HUES6 (cell line): ENCODE measurements at regions not wholly inside any gene's neighbourhood (a gene's known extent, or its start where the extent isn't known, plus 50 kb on each side); places are given as distances from the start of the nearest gene placed in this dataset.
"Not testable (repeated sequence)": the region's sequence is repeated elsewhere in the genome, so short reads cannot be mapped to it uniquely, and the experiment has no call there.

Source experiments
- H3K27ac ChIP-seq: 2 replicates; pipeline ENCODE4 v1.7.0; 2013; ENCODE audit warnings: low read depth, mild to moderate bottlenecking, low read length, inconsistent platforms
- H3K27me3 ChIP-seq: 2 replicates; pipeline ENCODE4 v1.6.1; 2013; ENCODE audit warnings: low read length; ENCODE audit not compliant: control insufficient read depth, insufficient read depth
- H3K36me3 ChIP-seq: 2 replicates; pipeline ENCODE4 v1.6.1; 2013; ENCODE audit warnings: low read length; ENCODE audit not compliant: control insufficient read depth, insufficient read depth
- H3K4me1 ChIP-seq: 2 replicates; pipeline ENCODE4 v1.6.1; 2013; ENCODE audit warnings: low read length; ENCODE audit not compliant: control insufficient read depth, insufficient read depth
- H3K4me3 ChIP-seq: 2 replicates; pipeline ENCODE4 v1.5.1; 2013; ENCODE audit warnings: low read depth, low read length
- H3K9ac ChIP-seq: one replicate; pipeline ENCODE4 v1.6.1; 2013; ENCODE audit warnings: mild to moderate bottlenecking, low read length
- H3K9me3 ChIP-seq: 2 replicates; pipeline ENCODE4 v1.6.1; 2013; ENCODE audit warnings: low read depth, low read length; ENCODE audit not compliant: control insufficient read depth, insufficient read depth

- H3K36me3 ChIP-seq, result no peaks in the 10 kb centered on the region
- no peak overlapping the region for H3K9ac ChIP-seq
- no peak overlapping the region for H3K27ac ChIP-seq
- H3K4me3 ChIP-seq, result no peak overlapping the region
- no peaks in the 10 kb centered on the region for H3K9me3 ChIP-seq
- H3K4me1 ChIP-seq, result no peaks in the 10 kb centered on the region
- no peaks in the 10 kb centered on the region for H3K27me3 ChIP-seq
These were observed 1525.6 kb downstream of the REEP3 start for GRCh38 chr10:65046831-65047230.

- H3K4me1 ChIP-seq, H3K4me3 ChIP-seq, H3K27me3 ChIP-seq, H3K36me3 ChIP-seq, H3K27ac ChIP-seq, H3K9me3 ChIP-seq, H3K9ac ChIP-seq: not testable (repeated sequence)
These were observed 1530.9 kb downstream of the REEP3 start for GRCh38 chr10:65052111-65052510.

- H3K9me3 ChIP-seq, H3K9ac ChIP-seq, H3K27me3 ChIP-seq, H3K36me3 ChIP-seq, H3K27ac ChIP-seq, H3K4me1 ChIP-seq, H3K4me3 ChIP-seq: not testable (repeated sequence)
These were observed 1532.2 kb downstream of the REEP3 start for GRCh38 chr10:65053397-65053796.

DNA sequence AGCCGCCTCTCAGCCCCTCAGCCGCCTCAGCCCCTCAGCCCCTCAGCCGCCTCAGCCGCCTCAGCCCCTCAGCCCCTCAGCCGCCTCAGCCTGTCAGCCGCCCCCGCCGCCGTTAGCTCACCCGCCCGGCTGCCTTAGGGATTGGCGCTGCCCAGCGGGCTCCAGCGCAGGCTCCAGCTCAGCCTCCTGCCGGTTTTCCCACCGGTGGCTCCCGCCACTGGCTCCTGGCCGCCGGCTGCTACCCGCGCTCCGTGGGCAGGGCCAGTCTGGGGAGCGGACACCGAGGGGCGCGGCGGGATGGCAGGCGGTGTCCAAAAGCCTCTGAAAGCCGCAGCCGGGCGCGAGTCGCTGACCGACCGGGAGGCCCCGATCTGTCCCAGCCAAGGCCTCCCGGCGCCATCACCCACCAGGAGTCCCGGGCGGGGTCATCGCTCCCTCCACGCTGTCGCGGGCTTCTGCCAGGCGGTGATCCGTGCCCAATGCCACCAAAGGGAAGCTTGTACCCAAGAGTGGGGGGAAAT, 1532.7 kb downstream of the REEP3 start:
- not testable (repeated sequence) for H3K27ac ChIP-seq, H3K4me3 ChIP-seq, H3K4me1 ChIP-seq, H3K9ac ChIP-seq, H3K36me3 ChIP-seq, H3K27me3 ChIP-seq, H3K9me3 ChIP-seq

- not testable (repeated sequence) for H3K27ac ChIP-seq, H3K9me3 ChIP-seq, H3K9ac ChIP-seq, H3K36me3 ChIP-seq, H3K4me1 ChIP-seq, H3K27me3 ChIP-seq, H3K4me3 ChIP-seq
These were observed 1533.5 kb downstream of the REEP3 start for GRCh38 chr10:65054701-65055100.

DNA sequence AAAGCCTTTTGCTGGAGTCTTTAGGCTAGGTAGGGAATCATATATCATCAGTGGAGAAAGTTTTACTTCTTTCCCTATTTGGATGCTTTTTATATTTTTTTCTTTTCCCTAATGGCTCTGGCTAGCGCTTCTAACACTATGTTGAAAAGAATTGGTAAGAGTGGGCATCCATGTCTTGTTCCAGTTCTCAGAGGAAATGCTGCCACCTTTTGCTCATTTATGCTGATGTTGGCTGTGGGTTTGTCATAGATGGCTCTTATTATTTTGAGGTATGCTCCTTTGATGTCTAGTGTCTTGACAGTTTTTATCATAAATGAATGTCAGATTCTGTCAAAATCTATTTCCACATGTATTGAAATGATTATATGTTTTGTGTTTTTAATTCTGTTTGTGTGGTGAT, 1544.1 kb downstream of the REEP3 start:
- no peak overlapping the region for H3K27ac ChIP-seq
- H3K9me3 ChIP-seq, result no peaks in the 10 kb centered on the region
- no peaks in the 10 kb centered on the region for H3K36me3 ChIP-seq
- no peak overlapping the region for H3K9ac ChIP-seq
- no peak overlapping the region for H3K4me3 ChIP-seq
- no peaks in the 10 kb centered on the region for H3K4me1 ChIP-seq
- H3K27me3 ChIP-seq, result no peaks in the 10 kb centered on the region

GRCh38 chr10:65083222-65083621, 1562.0 kb downstream of the REEP3 start:
- Histone ChIP-seq H3K4me1 (no peaks in the 10 kb centered on the region), H3K27ac (no peak overlapping the region), H3K4me3 (no peak overlapping the region), H3K36me3 (no peaks in the 10 kb centered on the region), H3K27me3 (no peaks in the 10 kb centered on the region), H3K9ac (no peak overlapping the region), H3K9me3 (peaks cover 25% of the 10 kb centered on the region)

DNA sequence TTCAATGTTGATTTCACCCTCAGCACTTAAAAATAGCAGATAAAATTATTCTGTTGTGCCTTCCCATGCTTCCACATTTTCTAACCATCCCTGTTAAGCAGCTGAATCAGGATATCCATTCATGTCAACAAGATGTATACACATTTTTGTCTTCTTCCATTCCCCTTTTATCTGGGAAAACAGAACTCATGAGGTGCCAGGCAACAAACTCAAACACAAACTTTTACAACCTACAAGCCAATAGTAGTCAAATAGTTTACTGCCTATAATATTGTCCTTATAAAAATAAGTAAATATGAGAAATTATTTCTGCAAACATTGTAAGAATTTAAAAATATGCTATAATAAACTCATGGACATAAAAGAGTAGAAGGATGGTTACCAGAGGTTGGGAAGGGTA, 1569.8 kb downstream of the REEP3 start:
- no peaks in the 10 kb centered on the region for H3K4me1 ChIP-seq
- no peak overlapping the region for H3K9ac ChIP-seq
- H3K4me3 ChIP-seq, result no peak overlapping the region
- no peaks in the 10 kb centered on the region for H3K27me3 ChIP-seq
- H3K9me3 ChIP-seq, result no peaks in the 10 kb centered on the region
- no peak overlapping the region for H3K27ac ChIP-seq
- H3K36me3 ChIP-seq, result no peaks in the 10 kb centered on the region

GRCh38 chr10:65100146-65100545, 1578.9 kb downstream of the REEP3 start:
- H3K9me3 ChIP-seq, result peaks cover 14% of the 10 kb centered on the region; the same call in 1 of the 2 replicates
- no peaks in the 10 kb centered on the region for H3K27me3 ChIP-seq
- no peak overlapping the region for H3K4me3 ChIP-seq

DNA sequence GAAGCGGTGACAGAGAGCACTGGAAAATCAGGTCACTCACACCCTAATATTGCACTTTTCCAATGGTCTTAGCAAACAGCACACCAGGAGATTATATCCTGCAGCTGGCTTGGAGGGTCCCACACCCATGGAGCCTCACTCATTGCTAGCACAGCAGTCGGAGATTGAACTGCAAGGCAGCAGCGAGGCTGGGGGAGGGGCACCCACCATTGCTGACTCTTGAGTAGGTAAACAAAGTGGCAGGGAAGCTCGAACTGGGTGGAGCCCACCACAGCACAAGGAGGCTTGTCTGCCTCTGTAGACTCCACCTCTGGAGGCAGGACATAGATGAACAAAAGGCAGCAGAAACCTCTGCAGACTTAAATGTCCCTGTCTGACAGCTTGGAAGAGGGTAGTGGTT, 1579.7 kb downstream of the REEP3 start:
- not testable (repeated sequence) for H3K4me1 ChIP-seq, H3K4me3 ChIP-seq, H3K27me3 ChIP-seq, H3K36me3 ChIP-seq, H3K9ac ChIP-seq, H3K27ac ChIP-seq
- H3K9me3 ChIP-seq, result peaks cover 15% of the 10 kb centered on the region; the same call in 1 of the 2 replicates

More at GRCh38 chr10:65100146-65100545, 1578.9 kb downstream of the REEP3 start:
- Histone ChIP-seq H3K36me3 (no peaks in the 10 kb centered on the region), H3K27ac (no peak overlapping the region), H3K9ac (no peak overlapping the region), H3K4me1 (no peaks in the 10 kb centered on the region)

DNA sequence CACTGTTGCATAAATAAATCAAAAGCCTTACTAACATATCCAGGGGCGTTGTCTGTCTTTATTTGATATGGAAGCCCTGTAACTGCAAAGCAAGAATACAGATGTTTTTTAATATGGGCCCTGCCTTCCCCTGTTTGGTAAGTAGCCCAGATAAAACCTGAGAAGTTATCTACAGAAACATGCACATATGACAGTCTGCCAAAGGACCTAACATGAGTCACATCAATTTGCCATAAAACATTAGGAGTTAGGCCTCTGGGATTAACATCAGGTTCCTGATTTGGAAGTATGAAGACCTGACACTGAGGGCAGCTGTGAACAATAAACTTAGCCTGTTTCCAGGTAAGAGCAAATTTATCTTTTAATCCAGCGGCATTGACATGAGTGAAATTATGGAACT, 1588.8 kb downstream of the REEP3 start:
- Histone ChIP-seq H3K4me1 (no peaks in the 10 kb centered on the region), H3K9ac (no peak overlapping the region), H3K4me3 (no peak overlapping the region), H3K27ac (no peak overlapping the region), H3K27me3 (no peaks in the 10 kb centered on the region), H3K36me3 (no peaks in the 10 kb centered on the region), H3K9me3 (peaks cover 10% of the 10 kb centered on the region)

DNA sequence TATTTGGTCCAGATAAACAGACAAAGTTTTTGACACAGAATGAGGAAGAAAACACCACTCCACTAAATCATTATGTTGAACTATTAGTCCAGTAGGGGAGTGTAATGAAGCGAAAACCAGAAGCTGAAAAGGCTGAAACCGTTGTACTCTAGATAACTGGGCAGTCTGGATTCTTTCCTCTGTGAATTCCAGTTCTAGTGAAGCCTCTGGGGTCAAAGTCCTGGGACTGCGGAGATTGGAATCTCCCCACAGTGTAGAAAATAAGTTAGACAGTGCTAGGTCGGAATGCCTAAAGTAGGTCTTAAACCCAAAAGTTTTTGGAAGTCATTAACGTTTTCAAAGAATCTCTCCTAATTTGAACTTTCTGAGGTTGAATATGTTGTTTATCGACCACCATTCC, 1589.9 kb downstream of the REEP3 start:
- H3K4me1 ChIP-seq, H3K9me3 ChIP-seq, H3K4me3 ChIP-seq, H3K36me3 ChIP-seq, H3K9ac ChIP-seq, H3K27ac ChIP-seq, H3K27me3 ChIP-seq: not testable (repeated sequence)
